Suprapubic skin (tissue), 4 donors: ENCODE measurements at regions not wholly inside any gene's neighbourhood (a gene's known extent, or its start where the extent isn't known, plus 50 kb on each side); places are given as distances from the start of the nearest gene placed in this dataset.

Source experiments
- CTCF ChIP-seq, 2 donors: fragments of 200-600 bp in 1 of 2; fragments of 450-650 bp in 1 of 2; sonication (generic) in 1 of 2; IDR thresholded peaks; one replicate each; pipeline ENCODE4 v1.5.1; 2016 to 2019; ENCODE audit warnings: antibody characterized with exemption in 2 of 2, mild to moderate bottlenecking in 1 of 2, moderate library complexity in 1 of 2
- POLR2A ChIP-seq, 2 donors: fragments of 450-650 bp; IDR thresholded peaks; one replicate each; pipeline ENCODE4 v1.6.1; 2017; ENCODE audit warnings: antibody characterized with exemption in 2 of 2, mild to moderate bottlenecking in 2 of 2, moderate library complexity in 2 of 2
- POLR2AphosphoS5 ChIP-seq, 3 donors: sonication (generic); formaldehyde crosslinking; IDR thresholded peaks; one replicate each; pipeline ENCODE4 v1.6.1; 2017; ENCODE audit warnings: antibody characterized with exemption in 3 of 3

- TF ChIP-seq CTCF (IDR thresholded peaks at IDR 0.05) (no peak), POLR2A (IDR thresholded peaks at IDR 0.05) (no peak), POLR2AphosphoS5 (IDR thresholded peaks at IDR 0.05) (no peak)
Observed at GRCh38 chr1:10892138-10893065, 96.0 kb upstream of the CASZ1 start.
